Panc1 (cell line): ENCODE measurements at regions not wholly inside any gene's neighbourhood (a gene's known extent, or its start where the extent isn't known, plus 50 kb on each side); places are given as distances from the start of the nearest gene placed in this dataset.

Experiments used
- ATAC-seq: fragments of 200-7000 bp; cut with Tn5 transposase; 2 replicates; pipeline ENCODE4 v1.9.1; 2020; ENCODE audit warnings: mild to moderate bottlenecking, moderate library complexity
- BruUV-seq: library from RNA; stranded (reverse); fragments of 400-500 nt; replicated peaks from 2 replicates; lab custom pipeline; 2021; lab: Mats Ljungman, UMichigan
- CTCF ChIA-PET: fragments of 300-600 bp; sonication (Branson Sonifier 250); formaldehyde crosslinking; loops from one replicate; lab custom pipeline; 2022; ENCODE audit warnings: antibody characterized with exemption; lab: Charles Lee
- POLR2A ChIA-PET: fragments of 300-600 bp; sonication (Branson Sonifier 250); formaldehyde crosslinking; loops from one replicate; lab custom pipeline; 2022; ENCODE audit warnings: antibody characterized with exemption; lab: Charles Lee
- DNase-seq: peaks from one replicate; pipeline ENCODE4 v3.0.0-alpha.2; 2010; ENCODE audit warnings: low read depth, low spot score
- H3K27ac ChIP-seq: 2 replicates; pipeline ENCODE4 v1.5.1; 2011; ENCODE audit warnings: mild to moderate bottlenecking, low read length, inconsistent platforms
- H3K27me3 ChIP-seq: fragments of 200-500 bp; sonication (Bioruptor generic); 2 replicates; pipeline ENCODE4 v1.6.0; 2014; ENCODE audit warnings: low read length, inconsistent platforms; ENCODE audit not compliant: control insufficient read depth, insufficient read depth
- H3K36me3 ChIP-seq: fragments of 200-500 bp; sonication (Bioruptor generic); 2 replicates; pipeline ENCODE4 v1.5.1; 2014; ENCODE audit warnings: inconsistent platforms, mild to moderate bottlenecking, low read length, moderate library complexity; ENCODE audit not compliant: control insufficient read depth, insufficient read depth
- H3K4me1 ChIP-seq: 2 replicates; pipeline ENCODE4 v1.5.1; 2011; ENCODE audit warnings: inconsistent platforms, mild to moderate bottlenecking, low read length, moderate library complexity; ENCODE audit not compliant: control insufficient read depth, insufficient read depth
- H3K4me3 ChIP-seq, 2 experiments: 2 replicates each; pipeline ENCODE4 v1.5.1; 2011 to 2012; ENCODE audit warnings: low read depth in 2 of 2, low read length in 2 of 2, mild to moderate bottlenecking in 2 of 2, inconsistent platforms in 1 of 2, moderate library complexity in 1 of 2
- H3K9me3 ChIP-seq: fragments of 200-500 bp; sonication (Bioruptor generic); 2 replicates; pipeline ENCODE4 v1.5.1; 2014; ENCODE audit warnings: low read depth, mild to moderate bottlenecking, inconsistent platforms, low read length, moderate library complexity; ENCODE audit not compliant: control insufficient read depth, insufficient read depth
- CTCF ChIP-seq: fragments of 450-650 bp; IDR thresholded peaks from 2 replicates; pipeline ENCODE4 v1.5.1; 2017; ENCODE audit warnings: mild to moderate bottlenecking
- POLR2AphosphoS5 ChIP-seq: IDR thresholded peaks from 2 replicates; pipeline ENCODE4 v1.6.1; 2012; ENCODE audit warnings: mild to moderate bottlenecking, low read depth, low read length, moderate library complexity
- REST ChIP-seq, 2 experiments: IDR thresholded peaks; 2 replicates each; pipeline ENCODE4 v1.6.1; 2011 to 2012; ENCODE audit warnings: low read depth in 2 of 2, control low read depth in 1 of 2, low read length in 1 of 2, mild to moderate bottlenecking in 1 of 2, moderate library complexity in 1 of 2; ENCODE audit not compliant: insufficient read depth in 1 of 2
- SIN3A ChIP-seq: IDR thresholded peaks from 2 replicates; pipeline ENCODE4 v1.6.1; 2012; ENCODE audit warnings: low read depth, mild to moderate bottlenecking, low read length, moderate library complexity, borderline replicate concordance; ENCODE audit not compliant: insufficient read depth
- TCF7L2 ChIP-seq: IDR thresholded peaks from 2 replicates; pipeline ENCODE4 v1.6.1; 2011; ENCODE audit warnings: mild to moderate bottlenecking, low read depth, low read length, inconsistent platforms
- in situ Hi-C: cut with HindIII; loops from 2 replicates; pipeline ENCODE4 v1.10.0; 2016; ENCODE audit warnings: low sequenced_read_pairs, low pct_unique_long_range_greater_than_20kb
- intact Hi-C: fragments of 100-400 bp; cut with micrococcal nuclease; formaldehyde crosslinking; loops from one replicate; pipeline ENCODE4 v1.10.0; 2022; ENCODE audit not compliant: unreplicated experiment

GRCh38 chr2:143852759-143853158 lies 667.2 kb downstream of the ZEB2 start:
- Histone ChIP-seq H3K27ac (no peak overlapping the region), H3K4me1 (no peaks in the 10 kb centered on the region), H3K27me3 (no peaks in the 10 kb centered on the region), H3K9me3 (no peaks in the 10 kb centered on the region), H3K36me3 (no peaks in the 10 kb centered on the region), H3K4me3 (no peak overlapping the region)
- no peak for ATAC-seq
- ChIA-PET POLR2A (no interaction called here), CTCF (no interaction called here)
- no peak for TF ChIP-seq REST (IDR thresholded peaks at IDR 0.05; ENCODE audit: insufficient read depth in 1 of 2, low read depth in 2 of 2, low read length in 1 of 2)
- TF ChIP-seq TCF7L2 = no peak
- no peak for TF ChIP-seq SIN3A
- no peak for TF ChIP-seq POLR2AphosphoS5
- TF ChIP-seq CTCF = no peak
- BruUV-seq = no TSS peak
- in situ Hi-C loops = no loop called here
- intact Hi-C loops = no loop called here
- DNase-seq = no peak

GRCh38 chr2:143850084-143850483 lies 669.8 kb downstream of the ZEB2 start:
- CTCF ChIA-PET = no interaction called here
- ATAC-seq (no peak), DNase-seq (no peak)
- no peaks in the 10 kb centered on the region for H3K4me1 ChIP-seq
- H3K27me3 ChIP-seq = no peaks in the 10 kb centered on the region
- POLR2A ChIA-PET = no interaction called here
- in situ Hi-C loops = no loop called here
- BruUV-seq = no TSS peak
- no peaks in the 10 kb centered on the region for H3K36me3 ChIP-seq
- TF ChIP-seq TCF7L2 (no peak), POLR2AphosphoS5 (no peak), SIN3A (no peak), REST (IDR thresholded peaks at IDR 0.05; ENCODE audit: insufficient read depth in 1 of 2, low read depth in 2 of 2, low read length in 1 of 2) (no peak), CTCF (no peak)
- no peaks in the 10 kb centered on the region for H3K9me3 ChIP-seq
- H3K4me3 ChIP-seq = no peak overlapping the region
- intact Hi-C loops = no loop called here
- no peak overlapping the region for H3K27ac ChIP-seq
